ENCODE measurements at regions not wholly inside any gene's neighbourhood (a gene's known extent, or its start where the extent isn't known, plus 50 kb on each side); places are given as distances from the start of the nearest gene placed in this dataset.

- H2AFZ ChIP-seq (ENCODE audit: low read depth, low read length): no peak overlapping the region
- H3K27ac ChIP-seq (ENCODE audit: low read length): no peak overlapping the region
- H3K27me3 ChIP-seq (ENCODE audit: insufficient read depth, low read depth, low read length): no peaks in the 10 kb centered on the region
- no peaks in the 10 kb centered on the region for H4K20me1 ChIP-seq (ENCODE audit: insufficient read depth)
- H3F3A ChIP-seq (ENCODE audit: insufficient read depth, low read length, poor library complexity, severe bottlenecking): no peaks in the 10 kb centered on the region
- H3K4me3 ChIP-seq (ENCODE audit: low read length): no peak overlapping the region
- no peak overlapping the region for H3K4me2 ChIP-seq (ENCODE audit: low read length)
- no peaks in the 10 kb centered on the region for H3K9me2 ChIP-seq (ENCODE audit: insufficient read depth, low read length)
- TF ChIP-seq EP300 (conservative IDR thresholded peaks at IDR 0.05; ENCODE audit: poor library complexity, severe bottlenecking) (no peak), REST (IDR thresholded peaks at IDR 0.05; ENCODE audit: borderline replicate concordance) (peak; percentile 18)
- H3K79me2 ChIP-seq (replicated peaks; ENCODE audit: insufficient read depth, low read length): no peaks in the 10 kb centered on the region
- no peaks in the 10 kb centered on the region for H3K9me3 ChIP-seq (ENCODE audit: low read length)
- no peaks in the 10 kb centered on the region for H3K36me3 ChIP-seq (ENCODE audit: insufficient read depth, low read length)
- H3K9ac ChIP-seq (ENCODE audit: low read length): no peak overlapping the region
Measured at GRCh38 chr2:173631127-173631460, 276.4 kb downstream of the CDCA7 start.

- Histone ChIP-seq H2AFZ (ENCODE audit: low read depth, low read length) (no peak overlapping the region), H3K9me2 (ENCODE audit: insufficient read depth, low read length) (no peaks in the 10 kb centered on the region), H3K27ac (ENCODE audit: low read length) (no peak overlapping the region), H3K27me3 (ENCODE audit: insufficient read depth, low read depth, low read length) (no peaks in the 10 kb centered on the region), H3K9ac (ENCODE audit: low read length) (no peak overlapping the region), H3K4me3 (ENCODE audit: low read length) (no peak overlapping the region), H4K20me1 (ENCODE audit: insufficient read depth) (no peaks in the 10 kb centered on the region), H3K4me2 (ENCODE audit: low read length) (no peak overlapping the region), H3F3A (ENCODE audit: insufficient read depth, low read length, poor library complexity, severe bottlenecking) (no peaks in the 10 kb centered on the region), H3K36me3 (ENCODE audit: insufficient read depth, low read length) (no peaks in the 10 kb centered on the region), H3K9me3 (ENCODE audit: low read length) (no peaks in the 10 kb centered on the region), H3K79me2 (replicated peaks; ENCODE audit: insufficient read depth, low read length) (no peaks in the 10 kb centered on the region)
- TF ChIP-seq POLR2AphosphoS5 (IDR thresholded peaks at IDR 0.05): no peak
- no peak for TF ChIP-seq EP300 (conservative IDR thresholded peaks at IDR 0.05; ENCODE audit: poor library complexity, severe bottlenecking)
- TF ChIP-seq MXI1 (conservative IDR thresholded peaks at IDR 0.05; ENCODE audit: poor library complexity, severe bottlenecking): no peak
- no peak for TF ChIP-seq CTCF (IDR thresholded peaks at IDR 0.05; ENCODE audit: poor library complexity, severe bottlenecking)
- no peak for TF ChIP-seq REST (IDR thresholded peaks at IDR 0.05; ENCODE audit: borderline replicate concordance)
- TF ChIP-seq SMC3 (conservative IDR thresholded peaks at IDR 0.05; ENCODE audit: poor library complexity): no peak
- TF ChIP-seq TAF1 (IDR thresholded peaks at IDR 0.05; ENCODE audit: low read depth): no peak
- no peak for TF ChIP-seq RAD21 (conservative IDR thresholded peaks at IDR 0.05)
Measured at GRCh38 chr2:173644146-173644545, 289.5 kb downstream of the CDCA7 start.

Data from neural cell (in vitro differentiated cells).